ENCODE measurements at regions not wholly inside any gene's neighbourhood (a gene's known extent, or its start where the extent isn't known, plus 50 kb on each side); places are given as distances from the start of the nearest gene placed in this dataset.

- TF ChIP-seq POLR2AphosphoS5 (IDR thresholded peaks at IDR 0.05; ENCODE audit: low read depth, low read length) (no peak), SIN3A (IDR thresholded peaks at IDR 0.05; ENCODE audit: borderline replicate concordance, low read depth, low read length) (no peak), CTCF (IDR thresholded peaks at IDR 0.05) (no peak), RCOR1 (IDR thresholded peaks at IDR 0.05; ENCODE audit: low read length) (no peak), PBX3 (IDR thresholded peaks at IDR 0.05) (no peak)
These were observed 194.4 kb downstream of the GADD45G start for GRCh38 chr9:89799221-89799620.

All from SK-N-SH (cell line).